ENCODE measurements at regions not wholly inside any gene's neighbourhood (a gene's known extent, or its start where the extent isn't known, plus 50 kb on each side); places are given as distances from the start of the nearest gene placed in this dataset.

DNA sequence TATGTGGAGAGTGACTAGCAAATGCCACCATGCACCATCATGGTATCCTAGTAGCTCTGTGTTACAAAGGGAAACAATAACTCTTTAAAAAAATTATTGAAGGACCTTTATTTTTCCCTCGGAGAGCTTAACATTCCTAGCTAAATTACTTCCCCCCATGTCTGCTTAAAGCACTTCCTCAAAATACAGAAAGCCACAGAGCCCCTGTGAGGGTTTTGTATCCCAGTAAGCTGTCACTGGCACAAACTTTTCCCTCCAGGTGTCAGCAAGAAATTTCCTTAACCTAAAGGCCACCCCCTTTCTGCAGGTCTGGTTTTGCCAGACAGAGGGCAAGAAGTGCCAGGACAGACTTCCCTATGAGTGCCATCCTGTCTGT is 340.0 kb upstream of the PRDM1 start:
- H3K4me3 ChIP-seq (ENCODE audit: control insufficient read depth, low read depth, low read length): no peak overlapping the region
- no peak for DNase-seq (ENCODE audit: low read depth)

GRCh38 chr6:105745464-105746129 is 340.5 kb upstream of the PRDM1 start:
- no peak overlapping the region for H3K4me3 ChIP-seq (ENCODE audit: control insufficient read depth, low read depth, low read length)
- TF ChIP-seq, protein P1, sequence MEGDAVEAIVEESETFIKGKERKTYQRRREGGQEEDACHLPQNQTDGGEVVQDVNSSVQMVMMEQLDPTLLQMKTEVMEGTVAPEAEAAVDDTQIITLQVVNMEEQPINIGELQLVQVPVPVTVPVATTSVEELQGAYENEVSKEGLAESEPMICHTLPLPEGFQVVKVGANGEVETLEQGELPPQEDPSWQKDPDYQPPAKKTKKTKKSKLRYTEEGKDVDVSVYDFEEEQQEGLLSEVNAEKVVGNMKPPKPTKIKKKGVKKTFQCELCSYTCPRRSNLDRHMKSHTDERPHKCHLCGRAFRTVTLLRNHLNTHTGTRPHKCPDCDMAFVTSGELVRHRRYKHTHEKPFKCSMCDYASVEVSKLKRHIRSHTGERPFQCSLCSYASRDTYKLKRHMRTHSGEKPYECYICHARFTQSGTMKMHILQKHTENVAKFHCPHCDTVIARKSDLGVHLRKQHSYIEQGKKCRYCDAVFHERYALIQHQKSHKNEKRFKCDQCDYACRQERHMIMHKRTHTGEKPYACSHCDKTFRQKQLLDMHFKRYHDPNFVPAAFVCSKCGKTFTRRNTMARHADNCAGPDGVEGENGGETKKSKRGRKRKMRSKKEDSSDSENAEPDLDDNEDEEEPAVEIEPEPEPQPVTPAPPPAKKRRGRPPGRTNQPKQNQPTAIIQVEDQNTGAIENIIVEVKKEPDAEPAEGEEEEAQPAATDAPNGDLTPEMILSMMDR (IDR thresholded peaks at IDR 0.05; ENCODE audit: control insufficient read depth, insufficient read depth, low read depth, low read length, missing control alignments): no peak
- no peak for DNase-seq (ENCODE audit: low read depth)

More for the DNA sequence above, 340.0 kb upstream of the PRDM1 start:
- TF ChIP-seq, protein P1 (IDR thresholded peaks at IDR 0.05; ENCODE audit: control insufficient read depth, insufficient read depth, low read depth, low read length, missing control alignments): no peak

- no peak for DNase-seq (ENCODE audit: low read depth)
- TF ChIP-seq, protein P1 (IDR thresholded peaks at IDR 0.05; ENCODE audit: control insufficient read depth, insufficient read depth, low read depth, low read length, missing control alignments): no peak
- H3K4me3 ChIP-seq (ENCODE audit: control insufficient read depth, low read depth, low read length): no peak overlapping the region
Observed at GRCh38 chr6:105744815-105745214, 341.3 kb upstream of the PRDM1 start.

GRCh38 chr6:105740946-105741645 is 338.2 kb upstream of the PREP start:
- peak; percentile 54 for DNase-seq (ENCODE audit: low read depth)
- TF ChIP-seq, protein P1 (IDR thresholded peaks at IDR 0.05; ENCODE audit: control insufficient read depth, insufficient read depth, low read depth, low read length, missing control alignments): no peak
- H3K4me3 ChIP-seq (ENCODE audit: control insufficient read depth, low read depth, low read length): no peak overlapping the region

GRCh38 chr6:105739764-105740163 is 336.9 kb upstream of the PREP start:
- TF ChIP-seq, protein P1 (IDR thresholded peaks at IDR 0.05; ENCODE audit: control insufficient read depth, insufficient read depth, low read depth, low read length, missing control alignments): no peak
- DNase-seq (ENCODE audit: low read depth): no peak
- no peak overlapping the region for H3K4me3 ChIP-seq (ENCODE audit: control insufficient read depth, low read depth, low read length)

- TF ChIP-seq, protein P1 (IDR thresholded peaks at IDR 0.05; ENCODE audit: control insufficient read depth, insufficient read depth, low read depth, low read length, missing control alignments): peak; percentile 51
- DNase-seq (ENCODE audit: low read depth): no peak
- H3K4me3 ChIP-seq (ENCODE audit: control insufficient read depth, low read depth, low read length): no peak overlapping the region
Observed at GRCh38 chr6:105733556-105734162, 330.8 kb upstream of the PREP start.

All from AG09309 (cell line).